ENCODE measurements at regions not wholly inside any gene's neighbourhood (a gene's known extent, or its start where the extent isn't known, plus 50 kb on each side); places are given as distances from the start of the nearest gene placed in this dataset.
"Not testable (repeated sequence)": the region's sequence is repeated elsewhere in the genome, so short reads cannot be mapped to it uniquely, and the experiment has no call there.

DNA sequence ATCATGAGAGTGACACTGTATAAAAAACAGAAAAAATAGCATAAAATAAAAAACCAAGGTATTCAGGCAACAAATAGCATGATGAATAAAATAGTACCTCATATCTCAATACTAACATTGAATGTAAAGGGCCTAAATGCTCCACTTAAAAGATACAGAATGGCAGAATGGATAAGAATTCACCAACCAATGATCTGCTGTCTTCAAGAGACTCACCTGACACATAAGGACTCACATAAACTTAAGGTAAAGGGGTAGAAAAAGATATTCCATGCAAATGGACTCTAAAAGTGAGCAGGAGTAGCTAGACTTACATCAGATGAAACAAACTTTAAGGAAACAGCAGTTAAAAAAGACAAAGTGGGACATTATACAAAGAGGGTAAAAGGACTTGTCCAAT is 232.4 kb downstream of the RBM26 start:
- not testable (repeated sequence) for TF ChIP-seq CTCF, POLR2A (IDR thresholded peaks at IDR 0.05)
